ENCODE measurements at regions not wholly inside any gene's neighbourhood (a gene's known extent, or its start where the extent isn't known, plus 50 kb on each side); places are given as distances from the start of the nearest gene placed in this dataset.
"Not testable (repeated sequence)": the region's sequence is repeated elsewhere in the genome, so short reads cannot be mapped to it uniquely, and the experiment has no call there.

DNA sequence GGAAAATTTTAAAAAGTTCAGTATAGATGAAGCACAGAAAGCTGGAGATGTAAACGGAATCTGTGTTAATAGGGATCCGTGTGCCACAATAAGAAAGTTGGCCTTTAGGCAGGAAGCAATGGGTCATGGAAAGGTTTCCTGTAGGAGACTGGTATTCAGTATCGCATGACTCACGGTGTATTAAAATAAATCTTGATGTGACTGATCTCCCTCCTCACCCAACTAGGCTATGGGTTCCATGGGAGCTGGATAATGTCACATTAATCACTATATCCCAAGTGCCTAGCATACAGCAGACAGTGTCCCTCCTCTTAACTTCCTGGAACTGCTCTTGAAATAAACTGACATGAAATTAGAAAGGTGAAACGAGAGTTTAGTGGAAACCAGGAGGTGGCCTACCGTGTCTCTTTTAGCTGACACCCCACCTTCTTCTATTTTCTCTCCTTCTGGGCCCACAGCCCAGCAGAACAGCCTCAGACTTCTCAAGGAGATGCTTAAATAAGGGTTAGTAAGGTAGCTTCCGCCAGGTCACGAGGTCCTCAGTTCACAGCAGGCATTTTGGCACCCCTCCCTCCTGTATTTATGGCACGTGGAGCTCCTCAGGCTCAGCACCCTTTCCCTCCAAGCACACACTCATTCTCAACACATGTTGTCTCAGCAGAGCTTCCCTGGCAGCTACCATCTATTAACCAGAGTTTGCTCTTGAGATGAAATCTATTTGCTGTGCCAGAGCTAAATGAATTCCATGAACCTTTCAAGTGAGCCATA is 118.8 kb downstream of the NXPE2 start:
- Histone ChIP-seq H3K27me3 (ENCODE audit: insufficient read depth in 3 of 3, low read length in 2 of 3) (no peaks in the 10 kb centered on the region), H3K9me3 (no peaks in the 10 kb centered on the region), H3K36me3 (ENCODE audit: insufficient read depth in 1 of 2, low read depth in 1 of 2) (no peaks in the 10 kb centered on the region), H3K4me3 (no peak overlapping the region), H3K27ac (peak overlapping the region; percentile 87), H3K4me1 (peaks cover 34% of the 10 kb centered on the region)
- WGBS, 3 donors = 15 to 23% (median 17%) methylated on average over 9 of the region's 9 CpGs
- TF ChIP-seq, protein P1, sequence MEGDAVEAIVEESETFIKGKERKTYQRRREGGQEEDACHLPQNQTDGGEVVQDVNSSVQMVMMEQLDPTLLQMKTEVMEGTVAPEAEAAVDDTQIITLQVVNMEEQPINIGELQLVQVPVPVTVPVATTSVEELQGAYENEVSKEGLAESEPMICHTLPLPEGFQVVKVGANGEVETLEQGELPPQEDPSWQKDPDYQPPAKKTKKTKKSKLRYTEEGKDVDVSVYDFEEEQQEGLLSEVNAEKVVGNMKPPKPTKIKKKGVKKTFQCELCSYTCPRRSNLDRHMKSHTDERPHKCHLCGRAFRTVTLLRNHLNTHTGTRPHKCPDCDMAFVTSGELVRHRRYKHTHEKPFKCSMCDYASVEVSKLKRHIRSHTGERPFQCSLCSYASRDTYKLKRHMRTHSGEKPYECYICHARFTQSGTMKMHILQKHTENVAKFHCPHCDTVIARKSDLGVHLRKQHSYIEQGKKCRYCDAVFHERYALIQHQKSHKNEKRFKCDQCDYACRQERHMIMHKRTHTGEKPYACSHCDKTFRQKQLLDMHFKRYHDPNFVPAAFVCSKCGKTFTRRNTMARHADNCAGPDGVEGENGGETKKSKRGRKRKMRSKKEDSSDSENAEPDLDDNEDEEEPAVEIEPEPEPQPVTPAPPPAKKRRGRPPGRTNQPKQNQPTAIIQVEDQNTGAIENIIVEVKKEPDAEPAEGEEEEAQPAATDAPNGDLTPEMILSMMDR (IDR thresholded peaks at IDR 0.05) = no peak
- ATAC-seq = peak; percentile 93 to 98 (median 96)
- DNase-seq = peak; percentile 25 to 60
- intact Hi-C loops (cut with DNase I) = loop anchor here in 1 of 2 donors (10.0 kb wide), 1 partner anchor 388 kb away; no protein-coding TSS in a partner anchor

GRCh38 chr11:114799476-114799875 is 121.1 kb downstream of the NXPE2 start:
- ATAC-seq (no peak), DNase-seq (no peak)
- intact Hi-C loops (cut with DNase I) = loop anchor here in 1 of 2 donors (10.0 kb wide), 1 partner anchor 385 kb away; no protein-coding TSS in a partner anchor
- H3K36me3 ChIP-seq (ENCODE audit: insufficient read depth in 1 of 2, low read depth in 1 of 2) = no peaks in the 10 kb centered on the region
- H3K27ac ChIP-seq = no peak overlapping the region
- WGBS, 3 donors = 18 to 31% (median 24%) methylated on average over 6 of the region's 6 CpGs
- TF ChIP-seq, protein P1 (IDR thresholded peaks at IDR 0.05) = no peak
- H3K9me3 ChIP-seq = no peaks in the 10 kb centered on the region
- no peak overlapping the region for H3K4me3 ChIP-seq
- H3K27me3 ChIP-seq (ENCODE audit: insufficient read depth in 3 of 3, low read length in 2 of 3) = no peaks in the 10 kb centered on the region
- H3K4me1 ChIP-seq = peaks cover 31% of the 10 kb centered on the region

DNA sequence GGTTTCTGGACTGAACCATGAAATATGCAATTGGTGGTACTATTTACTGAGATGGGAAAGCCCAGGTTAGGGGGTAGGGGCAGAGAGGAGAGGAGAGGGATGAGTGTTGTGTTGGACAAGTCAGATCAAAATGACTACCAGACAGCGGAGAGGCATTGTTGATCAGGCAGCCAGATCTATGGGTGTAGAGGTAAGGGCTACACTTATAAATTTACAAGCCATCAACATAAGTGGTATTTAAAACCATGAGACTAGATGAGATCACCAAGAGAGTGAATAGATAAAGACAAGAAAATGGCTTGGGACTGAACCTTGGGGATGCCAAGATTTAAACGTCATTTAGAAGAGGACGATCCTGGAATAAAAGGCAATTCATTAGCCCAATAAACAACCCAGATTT is 123.4 kb downstream of the NXPE2 start:
- TF ChIP-seq, protein P1 (IDR thresholded peaks at IDR 0.05) = no peak
- WGBS, 3 donors = 86 to 92% (median 88%) methylated on average over 3 of the region's 3 CpGs
- intact Hi-C loops (cut with DNase I) = no loop called here
- no peak for ATAC-seq
- Histone ChIP-seq H3K4me3 (no peak overlapping the region), H3K4me1 (peaks cover 10% of the 10 kb centered on the region), H3K27ac (no peak overlapping the region), H3K36me3 (ENCODE audit: insufficient read depth in 1 of 2, low read depth in 1 of 2) (no peaks in the 10 kb centered on the region), H3K27me3 (ENCODE audit: insufficient read depth in 3 of 3, low read length in 2 of 3) (no peaks in the 10 kb centered on the region), H3K9me3 (no peaks in the 10 kb centered on the region)
- no peak for DNase-seq

DNA sequence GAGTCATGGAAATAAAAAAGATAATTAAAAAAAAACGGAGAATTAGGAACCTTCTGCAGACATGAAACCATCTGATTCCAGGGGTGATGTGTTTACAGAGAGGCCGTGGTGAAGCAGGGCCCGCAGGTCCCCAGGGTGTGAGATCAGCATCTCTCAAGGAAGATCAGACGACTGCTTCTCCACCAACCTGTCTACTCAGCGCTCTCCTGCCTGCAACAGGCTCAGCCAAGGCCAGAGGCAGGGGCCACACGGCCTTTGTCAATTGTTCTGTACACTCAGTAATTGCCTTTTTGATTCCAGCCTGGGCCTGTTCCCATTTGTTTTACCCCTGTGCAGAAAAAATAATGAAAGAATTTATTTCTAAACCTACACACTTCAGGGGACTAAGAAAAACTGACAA is 124.6 kb downstream of the NXPE2 start:
- TF ChIP-seq, protein P1 (IDR thresholded peaks at IDR 0.05) = no peak
- Histone ChIP-seq H3K4me1 (peaks cover 4% of the 10 kb centered on the region), H3K36me3 (ENCODE audit: insufficient read depth in 1 of 2, low read depth in 1 of 2) (no peaks in the 10 kb centered on the region), H3K9me3 (no peaks in the 10 kb centered on the region), H3K27me3 (ENCODE audit: insufficient read depth in 3 of 3, low read length in 2 of 3) (no peaks in the 10 kb centered on the region), H3K27ac (no peak overlapping the region), H3K4me3 (no peak overlapping the region)
- 66 to 72% (median 70%) methylated on average over 6 of the region's 6 CpGs for WGBS, 3 donors
- no peak for DNase-seq
- ATAC-seq = no peak
- intact Hi-C loops (cut with DNase I) = no loop called here

- DNase-seq; H3K4me1 ChIP-seq; H3K36me3 ChIP-seq (ENCODE audit: insufficient read depth in 1 of 2, low read depth in 1 of 2); H3K27me3 ChIP-seq (ENCODE audit: insufficient read depth in 3 of 3, low read length in 2 of 3); H3K27ac ChIP-seq; ATAC-seq; H3K4me3 ChIP-seq; intact Hi-C loops (cut with DNase I); H3K9me3 ChIP-seq: not testable (repeated sequence)
- 48 to 55% (median 50%) methylated on average over 8 to 9 of the region's 9 CpGs for WGBS, 3 donors
Observed at GRCh38 chr11:114805431-114805830, 127.1 kb downstream of the NXPE2 start.

All from psoas muscle (tissue), 7 donors.